Parathyroid adenoma (tissue), 2 donors: ENCODE measurements at regions not wholly inside any gene's neighbourhood (a gene's known extent, or its start where the extent isn't known, plus 50 kb on each side); places are given as distances from the start of the nearest gene placed in this dataset.

Experiments
- H2AFZ ChIP-seq: fragments of 300-600 bp; sonication (generic); one replicate; pipeline ENCODE4 v1.7.0; 2017; ENCODE audit warnings: antibody characterized with exemption, mild to moderate bottlenecking
- H3K27ac ChIP-seq: fragments of 300-600 bp; sonication (generic); one replicate; pipeline ENCODE4 v1.7.0; 2017
- H3K27me3 ChIP-seq: fragments of 300-600 bp; sonication (generic); one replicate; pipeline ENCODE4 v1.7.0; 2017; ENCODE audit warnings: low read length; ENCODE audit not compliant: control insufficient read depth, insufficient read depth
- H3K36me3 ChIP-seq: fragments of 300-600 bp; sonication (generic); one replicate; pipeline ENCODE4 v1.7.0; 2017; ENCODE audit warnings: low read length; ENCODE audit not compliant: control insufficient read depth, insufficient read depth
- H3K4me1 ChIP-seq: fragments of 300-600 bp; sonication (generic); one replicate; pipeline ENCODE4 v1.7.0; 2017; ENCODE audit warnings: control low read depth
- H3K4me2 ChIP-seq: fragments of 300-600 bp; sonication (generic); one replicate; pipeline ENCODE4 v1.7.0; 2017; ENCODE audit warnings: low read length
- H3K4me3 ChIP-seq: fragments of 300-600 bp; sonication (generic); one replicate; pipeline ENCODE4 v1.7.0; 2017; ENCODE audit warnings: low read depth, low read length
- H3K79me2 ChIP-seq: fragments of 300-600 bp; sonication (generic); one replicate; pipeline ENCODE4 v1.7.0; 2017; ENCODE audit warnings: control low read depth
- H3K9ac ChIP-seq: fragments of 300-600 bp; sonication (generic); one replicate; pipeline ENCODE4 v1.7.0; 2017; ENCODE audit warnings: mild to moderate bottlenecking
- H3K9me3 ChIP-seq: fragments of 300-600 bp; sonication (generic); one replicate; pipeline ENCODE4 v1.7.0; 2017; ENCODE audit warnings: low read length; ENCODE audit not compliant: control insufficient read depth
- TF ChIP-seq, protein P1 (sequence below): fragments of 300-600 bp; sonication (generic); IDR thresholded peaks from one replicate; pipeline ENCODE4 v1.7.0; 2017; ENCODE audit warnings: antibody characterized with exemption, mild to moderate bottlenecking
- donor health status: primary hyperparathyroidism.

DNA sequence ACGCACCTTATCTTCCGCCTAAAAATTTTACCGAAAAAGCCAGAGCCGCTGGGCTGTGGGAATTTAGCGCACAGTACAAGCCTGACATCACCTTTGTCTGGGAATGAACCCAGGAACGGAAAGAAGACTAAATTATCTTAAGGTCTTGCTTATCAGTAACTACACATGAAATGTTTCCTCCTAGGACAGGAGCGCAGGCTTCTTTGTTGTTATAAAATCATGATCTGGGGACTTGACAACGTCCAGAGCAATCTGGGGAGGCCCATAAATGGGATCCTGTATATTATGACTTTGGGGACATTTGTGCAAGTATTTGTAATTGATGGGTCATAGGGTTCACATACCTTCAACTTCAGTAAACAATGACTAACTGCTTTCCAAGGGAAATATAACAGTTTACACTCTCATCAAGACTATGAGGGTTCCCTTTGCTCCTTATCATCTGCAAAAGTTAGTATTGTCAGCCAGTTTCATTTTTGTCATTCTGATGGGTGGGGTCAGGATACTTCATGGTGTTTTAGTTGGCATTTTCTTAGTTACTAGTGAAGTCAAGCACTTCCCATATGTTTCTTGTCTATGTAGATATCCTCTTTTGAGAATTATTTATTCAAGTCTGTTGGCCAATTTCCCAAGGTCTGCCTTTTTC lies 213.9 kb upstream of the PFN2 start:
- H3K79me2 ChIP-seq, result no peaks in the 10 kb centered on the region
- H3K27ac ChIP-seq, result no peak overlapping the region
- no peak overlapping the region for H3K9ac ChIP-seq
- peak overlapping the region; percentile 72 for H2AFZ ChIP-seq
- no peaks in the 10 kb centered on the region for H3K9me3 ChIP-seq
- H3K27me3 ChIP-seq, result no peaks in the 10 kb centered on the region
- peak overlapping the region; percentile 77 for H3K4me2 ChIP-seq
- H3K4me3 ChIP-seq, result peak overlapping the region; percentile 35
- TF ChIP-seq, protein P1, sequence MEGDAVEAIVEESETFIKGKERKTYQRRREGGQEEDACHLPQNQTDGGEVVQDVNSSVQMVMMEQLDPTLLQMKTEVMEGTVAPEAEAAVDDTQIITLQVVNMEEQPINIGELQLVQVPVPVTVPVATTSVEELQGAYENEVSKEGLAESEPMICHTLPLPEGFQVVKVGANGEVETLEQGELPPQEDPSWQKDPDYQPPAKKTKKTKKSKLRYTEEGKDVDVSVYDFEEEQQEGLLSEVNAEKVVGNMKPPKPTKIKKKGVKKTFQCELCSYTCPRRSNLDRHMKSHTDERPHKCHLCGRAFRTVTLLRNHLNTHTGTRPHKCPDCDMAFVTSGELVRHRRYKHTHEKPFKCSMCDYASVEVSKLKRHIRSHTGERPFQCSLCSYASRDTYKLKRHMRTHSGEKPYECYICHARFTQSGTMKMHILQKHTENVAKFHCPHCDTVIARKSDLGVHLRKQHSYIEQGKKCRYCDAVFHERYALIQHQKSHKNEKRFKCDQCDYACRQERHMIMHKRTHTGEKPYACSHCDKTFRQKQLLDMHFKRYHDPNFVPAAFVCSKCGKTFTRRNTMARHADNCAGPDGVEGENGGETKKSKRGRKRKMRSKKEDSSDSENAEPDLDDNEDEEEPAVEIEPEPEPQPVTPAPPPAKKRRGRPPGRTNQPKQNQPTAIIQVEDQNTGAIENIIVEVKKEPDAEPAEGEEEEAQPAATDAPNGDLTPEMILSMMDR, result no peak
- no peaks in the 10 kb centered on the region for H3K4me1 ChIP-seq
- no peaks in the 10 kb centered on the region for H3K36me3 ChIP-seq

DNA sequence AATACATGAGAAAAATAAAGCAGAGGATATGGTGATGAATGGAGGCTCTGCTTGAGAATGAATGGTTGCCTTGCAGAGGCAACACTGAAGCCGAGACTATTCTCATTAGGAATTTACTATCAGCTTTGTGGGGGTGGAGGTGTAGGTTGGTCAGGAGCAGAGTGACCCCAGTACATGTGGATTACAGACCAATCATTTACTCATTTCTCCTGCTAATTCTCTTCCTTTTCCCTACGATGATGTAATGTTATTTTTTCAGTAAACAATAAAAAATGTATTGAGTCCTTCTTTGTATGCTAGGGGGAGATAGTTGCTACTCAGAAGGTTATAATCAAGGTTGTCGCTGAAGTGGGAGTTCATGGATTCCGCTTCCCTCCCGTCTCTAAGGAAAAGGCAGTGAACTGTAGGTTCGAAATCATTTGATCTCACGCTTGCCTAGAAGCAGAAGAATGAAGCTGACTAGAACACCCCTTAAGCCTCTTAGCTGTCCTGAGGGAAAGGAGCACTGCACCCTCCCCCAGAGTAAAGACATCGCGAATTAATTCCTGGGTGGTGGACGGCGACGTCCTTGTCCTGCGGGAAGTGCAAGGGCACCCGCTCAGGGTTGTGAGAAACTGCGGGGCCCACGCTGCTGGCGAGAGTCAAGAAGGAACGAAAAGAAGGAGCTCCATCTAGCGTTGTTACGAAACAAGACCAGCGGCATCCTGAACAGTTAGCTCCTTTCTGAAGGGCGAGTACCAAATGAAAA lies 213.2 kb upstream of the PFN2 start:
- H3K79me2 ChIP-seq, result no peaks in the 10 kb centered on the region
- no peaks in the 10 kb centered on the region for H3K27me3 ChIP-seq
- H3K9ac ChIP-seq, result no peak overlapping the region
- H2AFZ ChIP-seq, result peak overlapping the region; percentile 72
- H3K4me2 ChIP-seq, result peak overlapping the region; percentile 77
- no peaks in the 10 kb centered on the region for H3K4me1 ChIP-seq
- TF ChIP-seq, protein P1, result peak; percentile 55
- no peaks in the 10 kb centered on the region for H3K36me3 ChIP-seq
- H3K4me3 ChIP-seq, result peak overlapping the region; percentile 35
- H3K9me3 ChIP-seq, result no peaks in the 10 kb centered on the region
- H3K27ac ChIP-seq, result no peak overlapping the region

DNA sequence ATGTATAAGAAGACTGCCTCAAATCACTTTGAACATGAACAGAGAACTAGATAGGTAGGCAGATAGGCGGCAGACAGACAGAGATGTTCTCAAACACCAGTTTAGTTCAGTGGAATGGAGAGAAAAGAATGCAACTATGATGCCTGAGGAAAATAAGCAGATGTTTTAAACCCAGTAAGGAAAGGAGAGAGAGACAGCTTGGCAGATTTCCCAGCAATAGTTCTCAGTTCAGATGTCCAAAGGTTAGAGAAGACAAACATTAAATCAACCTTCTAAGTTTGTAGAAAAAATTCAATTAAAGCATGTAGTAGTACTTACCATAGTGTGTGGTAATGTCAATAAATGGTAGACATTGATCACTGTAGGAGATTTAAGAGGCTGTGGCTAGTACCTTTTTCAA lies 209.6 kb upstream of the PFN2 start:
- Histone ChIP-seq H3K9me3 (no peaks in the 10 kb centered on the region), H2AFZ (no peak overlapping the region), H3K4me1 (no peaks in the 10 kb centered on the region), H3K27me3 (no peaks in the 10 kb centered on the region), H3K4me3 (no peak overlapping the region), H3K4me2 (no peak overlapping the region), H3K27ac (no peak overlapping the region), H3K9ac (no peak overlapping the region), H3K36me3 (no peaks in the 10 kb centered on the region), H3K79me2 (no peaks in the 10 kb centered on the region)
- TF ChIP-seq, protein P1, result no peak

DNA sequence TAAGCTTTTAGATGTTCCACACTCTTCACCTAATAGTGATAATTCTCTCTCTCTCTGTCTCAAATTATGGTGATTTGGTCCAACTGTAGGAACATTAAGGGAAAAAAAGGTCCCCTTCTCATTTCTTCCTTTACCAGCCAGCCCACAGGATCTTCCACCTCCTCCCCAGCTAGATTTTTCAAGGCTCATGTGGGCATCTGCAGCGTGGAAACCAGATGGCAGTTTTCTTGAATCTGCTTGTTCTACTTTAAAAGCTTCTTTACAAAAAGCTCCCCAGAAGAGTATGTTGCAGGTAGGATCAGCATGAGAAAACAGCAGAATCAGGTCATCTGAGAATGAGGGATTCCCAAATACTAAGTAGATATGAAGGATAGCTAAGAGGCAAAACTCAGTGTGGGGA lies 208.6 kb upstream of the PFN2 start:
- Histone ChIP-seq H3K9ac (no peak overlapping the region), H3K9me3 (no peaks in the 10 kb centered on the region), H3K4me3 (no peak overlapping the region), H3K36me3 (no peaks in the 10 kb centered on the region), H3K27me3 (no peaks in the 10 kb centered on the region), H3K4me2 (no peak overlapping the region), H2AFZ (peak overlapping the region; percentile 9), H3K27ac (no peak overlapping the region), H3K79me2 (no peaks in the 10 kb centered on the region), H3K4me1 (no peaks in the 10 kb centered on the region)
- TF ChIP-seq, protein P1, result no peak
